ENCODE measurements at regions not wholly inside any gene's neighbourhood (a gene's known extent, or its start where the extent isn't known, plus 50 kb on each side); places are given as distances from the start of the nearest gene placed in this dataset.
"Not testable (repeated sequence)": the region's sequence is repeated elsewhere in the genome, so short reads cannot be mapped to it uniquely, and the experiment has no call there.

- H3K4me1 Mint-ChIP-seq (ENCODE audit: low read depth) = no peaks in the 10 kb centered on the region
- no peak overlapping the region for H3K4me3 Mint-ChIP-seq
- no peak for DNase-seq
- no peak for ATAC-seq (replicated peaks in 1 of 2)
- no peak overlapping the region for H3K27ac Mint-ChIP-seq
- no peaks in the 10 kb centered on the region for H3K36me3 Mint-ChIP-seq (ENCODE audit: insufficient read depth in 2 of 2)
- H3K9me3 Mint-ChIP-seq = no peaks in the 10 kb centered on the region
- peaks cover 58% of the 10 kb centered on the region for H3K27me3 Mint-ChIP-seq (ENCODE audit: low read depth)
Observed at GRCh38 chrX:115378471-115378870, 89.0 kb downstream of the LUZP4 start.

DNA sequence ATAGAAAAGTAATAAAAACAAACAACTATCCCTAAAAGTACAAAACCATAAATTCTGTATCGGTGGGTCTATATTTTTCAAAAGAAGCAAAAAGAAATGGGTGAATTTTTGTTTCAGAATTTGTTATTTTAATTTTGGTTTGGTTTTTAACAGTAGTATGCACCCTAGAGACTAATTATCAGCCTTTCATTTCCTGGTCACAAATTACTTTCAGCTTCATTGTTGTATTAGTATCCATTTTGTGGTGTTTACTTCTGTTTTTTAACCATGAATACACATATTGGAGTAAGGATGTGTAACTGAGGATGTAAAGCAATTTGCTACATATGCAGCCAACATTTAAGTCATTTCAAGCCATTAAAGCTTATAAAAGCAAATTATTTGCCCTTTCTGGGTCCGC, 97.8 kb downstream of the LUZP4 start:
- ATAC-seq (replicated peaks in 1 of 2) (no peak), DNase-seq (no peak)
- Mint-ChIP-seq H3K36me3 (ENCODE audit: insufficient read depth in 2 of 2) (no peaks in the 10 kb centered on the region), H3K4me1 (ENCODE audit: low read depth) (no peaks in the 10 kb centered on the region), H3K27ac (no peak overlapping the region), H3K27me3 (ENCODE audit: low read depth) (peaks cover 29% of the 10 kb centered on the region), H3K4me3 (no peak overlapping the region), H3K9me3 (peaks cover 0 to 1% of the 10 kb centered on the region in 2 donors)

DNA sequence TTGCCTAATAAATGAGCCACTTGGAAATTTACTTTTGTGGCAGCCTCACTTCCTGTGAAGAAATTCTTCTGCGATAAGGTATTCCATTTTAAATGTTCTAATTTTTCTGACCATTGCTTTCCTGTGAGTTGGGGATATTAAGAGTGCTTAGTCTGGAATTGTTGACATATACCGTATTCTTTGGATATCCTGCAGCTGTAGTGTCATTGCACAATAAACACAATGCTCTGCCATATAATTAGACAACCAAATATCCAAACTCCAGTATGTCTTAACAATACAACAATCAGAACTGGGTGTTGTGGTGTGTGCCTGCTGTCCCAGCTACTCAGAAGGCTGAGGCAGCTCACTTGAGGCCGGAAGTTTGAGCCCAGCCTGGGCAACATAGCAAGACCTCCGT, 99.4 kb downstream of the LUZP4 start:
- H3K4me3 Mint-ChIP-seq = no peak overlapping the region
- H3K36me3 Mint-ChIP-seq (ENCODE audit: insufficient read depth in 2 of 2) = no peaks in the 10 kb centered on the region
- H3K27me3 Mint-ChIP-seq (ENCODE audit: low read depth) = peaks cover 22% of the 10 kb centered on the region
- no peak for DNase-seq
- peaks cover 0 to 1% of the 10 kb centered on the region in 2 donors for H3K9me3 Mint-ChIP-seq
- no peaks in the 10 kb centered on the region for H3K4me1 Mint-ChIP-seq (ENCODE audit: low read depth)
- no peak for ATAC-seq (replicated peaks in 1 of 2)
- no peak overlapping the region for H3K27ac Mint-ChIP-seq

- Mint-ChIP-seq H3K4me1 (ENCODE audit: low read depth) (no peaks in the 10 kb centered on the region), H3K36me3 (ENCODE audit: insufficient read depth in 2 of 2) (no peaks in the 10 kb centered on the region), H3K27me3 (ENCODE audit: low read depth) (peaks cover 17% of the 10 kb centered on the region), H3K4me3 (no peak overlapping the region), H3K27ac (no peak overlapping the region), H3K9me3 (peaks cover 0 to 1% of the 10 kb centered on the region in 2 donors)
- no peak for ATAC-seq (replicated peaks in 1 of 2)
- DNase-seq = no peak
Observed at GRCh38 chrX:115390078-115390477, 100.6 kb downstream of the LUZP4 start.

- no peak for DNase-seq
- H3K36me3 Mint-ChIP-seq (ENCODE audit: insufficient read depth in 2 of 2) = no peaks in the 10 kb centered on the region
- H3K27ac Mint-ChIP-seq = no peak overlapping the region
- H3K4me3 Mint-ChIP-seq = no peak overlapping the region
- no peak for ATAC-seq (replicated peaks in 1 of 2)
- H3K9me3 Mint-ChIP-seq = no peaks in the 10 kb centered on the region
- no peaks in the 10 kb centered on the region for H3K4me1 Mint-ChIP-seq (ENCODE audit: low read depth)
- peaks cover 12% of the 10 kb centered on the region for H3K27me3 Mint-ChIP-seq (ENCODE audit: low read depth)
Observed at GRCh38 chrX:115392031-115392430, 102.5 kb downstream of the LUZP4 start.

- Mint-ChIP-seq H3K9me3 (no peaks in the 10 kb centered on the region), H3K27ac (no peak overlapping the region), H3K4me1 (ENCODE audit: low read depth) (no peaks in the 10 kb centered on the region), H3K4me3 (no peak overlapping the region), H3K27me3 (ENCODE audit: low read depth) (peaks cover 17% of the 10 kb centered on the region), H3K36me3 (ENCODE audit: insufficient read depth in 2 of 2) (no peaks in the 10 kb centered on the region)
- no peak for DNase-seq
- no peak for ATAC-seq (replicated peaks in 1 of 2)
Observed at GRCh38 chrX:115392871-115393270, 103.4 kb downstream of the LUZP4 start.

- Mint-ChIP-seq H3K9me3 (no peaks in the 10 kb centered on the region), H3K36me3 (ENCODE audit: insufficient read depth in 2 of 2) (no peaks in the 10 kb centered on the region), H3K4me3 (no peak overlapping the region), H3K4me1 (ENCODE audit: low read depth) (no peaks in the 10 kb centered on the region), H3K27ac (no peak overlapping the region), H3K27me3 (ENCODE audit: low read depth) (peaks cover 15% of the 10 kb centered on the region)
- no peak for DNase-seq
- no peak for ATAC-seq (replicated peaks in 1 of 2)
Observed at GRCh38 chrX:115393271-115393670, 103.8 kb downstream of the LUZP4 start.

- not testable (repeated sequence) for DNase-seq; H3K9me3 Mint-ChIP-seq; H3K4me3 Mint-ChIP-seq; H3K27ac Mint-ChIP-seq; H3K36me3 Mint-ChIP-seq (ENCODE audit: insufficient read depth in 2 of 2); H3K4me1 Mint-ChIP-seq (ENCODE audit: low read depth); ATAC-seq (replicated peaks in 1 of 2)
- H3K27me3 Mint-ChIP-seq (ENCODE audit: low read depth) = peaks cover 17% of the 10 kb centered on the region
Observed at GRCh38 chrX:115394806-115395205, 105.3 kb downstream of the LUZP4 start.

DNA sequence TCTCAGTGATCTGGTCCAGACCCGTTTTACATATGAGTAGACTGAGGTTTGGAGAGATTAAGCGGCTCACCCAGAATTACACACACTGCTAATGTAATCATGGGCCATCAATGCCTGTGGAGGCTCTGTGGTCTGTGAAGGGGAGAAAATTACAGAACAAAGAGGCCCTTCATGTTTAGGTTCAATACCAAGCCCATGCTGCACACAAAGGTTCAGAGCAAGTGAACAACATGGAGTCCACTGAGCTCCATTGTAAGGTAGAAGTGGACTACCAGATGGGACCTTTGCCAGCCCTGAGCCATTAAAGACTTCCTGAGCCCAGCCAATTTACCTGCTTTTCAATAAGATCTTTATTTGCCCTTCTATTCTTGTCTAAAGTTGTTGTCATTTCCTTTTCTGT, 109.8 kb downstream of the LUZP4 start:
- DNase-seq (no peak), ATAC-seq (replicated peaks in 1 of 2) (no peak)
- no peaks in the 10 kb centered on the region for H3K9me3 Mint-ChIP-seq
- H3K36me3 Mint-ChIP-seq (ENCODE audit: insufficient read depth in 2 of 2) = no peaks in the 10 kb centered on the region
- no peak overlapping the region for H3K27ac Mint-ChIP-seq
- H3K27me3 Mint-ChIP-seq (ENCODE audit: low read depth) = peaks cover 23% of the 10 kb centered on the region
- H3K4me1 Mint-ChIP-seq (ENCODE audit: low read depth) = no peaks in the 10 kb centered on the region
- no peak overlapping the region for H3K4me3 Mint-ChIP-seq

GRCh38 chrX:115400960-115401359, 111.4 kb downstream of the LUZP4 start:
- H3K27me3 Mint-ChIP-seq (ENCODE audit: low read depth) = peaks cover 23% of the 10 kb centered on the region
- no peak overlapping the region for H3K4me3 Mint-ChIP-seq
- H3K27ac Mint-ChIP-seq = no peak overlapping the region
- H3K36me3 Mint-ChIP-seq (ENCODE audit: insufficient read depth in 2 of 2) = no peaks in the 10 kb centered on the region
- H3K4me1 Mint-ChIP-seq (ENCODE audit: low read depth) = no peaks in the 10 kb centered on the region
- no peak for DNase-seq
- no peak for ATAC-seq (replicated peaks in 1 of 2)
- H3K9me3 Mint-ChIP-seq = no peaks in the 10 kb centered on the region

DNA sequence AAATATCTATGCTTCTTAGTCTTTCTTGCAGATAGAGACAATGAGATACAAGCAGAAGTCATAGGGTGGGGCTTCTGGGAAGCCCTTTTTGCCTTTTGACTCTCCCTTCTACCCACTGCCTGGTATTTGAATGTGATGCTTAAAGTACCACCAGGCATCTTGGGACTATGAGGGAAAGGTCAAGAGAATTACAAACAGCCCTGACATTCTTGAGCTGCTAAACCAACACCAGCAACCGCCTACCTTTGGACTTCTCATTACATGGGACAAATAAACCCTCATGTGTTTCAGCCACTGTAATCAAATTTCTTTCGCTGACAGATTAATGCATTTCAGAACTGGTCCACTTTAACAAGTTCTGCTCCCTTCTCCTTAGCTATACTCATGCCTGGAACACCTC, 112.8 kb downstream of the LUZP4 start:
- ATAC-seq (replicated peaks in 1 of 2) (no peak), DNase-seq (no peak)
- no peak overlapping the region for H3K27ac Mint-ChIP-seq
- H3K27me3 Mint-ChIP-seq (ENCODE audit: low read depth) = peaks cover 16% of the 10 kb centered on the region
- H3K4me1 Mint-ChIP-seq (ENCODE audit: low read depth) = no peaks in the 10 kb centered on the region
- no peaks in the 10 kb centered on the region for H3K36me3 Mint-ChIP-seq (ENCODE audit: insufficient read depth in 2 of 2)
- H3K9me3 Mint-ChIP-seq = no peaks in the 10 kb centered on the region
- H3K4me3 Mint-ChIP-seq = no peak overlapping the region

DNA sequence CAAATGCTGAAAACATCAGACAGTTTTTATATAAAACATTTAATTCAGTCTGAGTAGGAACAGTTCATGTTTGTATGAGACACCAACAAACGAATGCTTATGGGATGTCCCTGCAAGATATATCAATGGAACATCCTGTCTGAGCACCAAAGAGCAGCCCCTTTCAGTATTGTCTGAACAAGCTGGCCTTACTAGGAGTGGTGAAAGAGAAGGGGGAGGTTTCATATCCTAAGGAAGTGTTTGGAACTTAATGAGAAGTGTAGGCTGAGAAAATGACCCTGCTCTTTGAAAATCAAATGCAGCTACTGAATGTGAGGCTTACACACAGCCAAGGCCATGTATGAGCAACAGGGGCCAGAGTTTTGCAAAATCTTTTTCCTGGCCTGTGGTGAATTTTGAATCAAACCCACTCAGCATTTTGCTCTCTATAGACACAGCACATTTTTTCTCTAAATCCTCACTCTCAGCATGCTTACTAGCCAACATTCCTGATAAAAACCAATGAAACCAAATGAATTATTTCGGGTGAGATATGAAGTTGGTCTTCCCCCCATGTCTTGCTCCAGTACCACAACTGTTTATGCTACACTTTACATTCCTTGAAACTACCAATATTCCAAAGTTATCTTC, 119.4 kb downstream of the LUZP4 start:
- Mint-ChIP-seq H3K27ac (no peak overlapping the region), H3K27me3 (ENCODE audit: low read depth) (peaks cover 11% of the 10 kb centered on the region), H3K4me3 (no peak overlapping the region), H3K36me3 (ENCODE audit: insufficient read depth in 2 of 2) (no peaks in the 10 kb centered on the region), H3K4me1 (ENCODE audit: low read depth) (no peaks in the 10 kb centered on the region), H3K9me3 (no peaks in the 10 kb centered on the region)
- no peak for ATAC-seq (replicated peaks in 1 of 2)
- DNase-seq = no peak

DNA sequence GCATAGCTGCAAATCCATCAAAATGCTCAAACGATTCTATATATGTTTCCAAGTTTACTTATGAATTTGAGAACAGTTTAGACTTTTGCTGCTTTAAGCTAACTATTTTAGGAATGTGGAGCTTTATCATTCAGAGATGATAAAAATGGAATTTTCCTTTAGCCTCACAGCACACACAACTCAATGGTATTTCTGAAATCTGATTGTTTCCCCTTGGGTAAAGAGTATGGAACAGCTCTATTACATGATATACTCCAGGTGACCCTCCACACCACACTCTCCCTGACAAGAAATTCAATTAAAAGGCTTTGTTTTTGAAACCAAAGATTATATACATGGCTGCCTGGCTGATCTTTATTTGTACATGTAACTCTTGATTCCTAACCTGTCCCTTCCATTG, 120.0 kb downstream of the LUZP4 start:
- no peaks in the 10 kb centered on the region for H3K36me3 Mint-ChIP-seq (ENCODE audit: insufficient read depth in 2 of 2)
- H3K4me1 Mint-ChIP-seq (ENCODE audit: low read depth) = no peaks in the 10 kb centered on the region
- ATAC-seq (replicated peaks in 1 of 2) (no peak), DNase-seq (no peak)
- H3K27ac Mint-ChIP-seq = no peak overlapping the region
- no peaks in the 10 kb centered on the region for H3K9me3 Mint-ChIP-seq
- no peak overlapping the region for H3K4me3 Mint-ChIP-seq
- H3K27me3 Mint-ChIP-seq (ENCODE audit: low read depth) = peaks cover 11% of the 10 kb centered on the region

DNA sequence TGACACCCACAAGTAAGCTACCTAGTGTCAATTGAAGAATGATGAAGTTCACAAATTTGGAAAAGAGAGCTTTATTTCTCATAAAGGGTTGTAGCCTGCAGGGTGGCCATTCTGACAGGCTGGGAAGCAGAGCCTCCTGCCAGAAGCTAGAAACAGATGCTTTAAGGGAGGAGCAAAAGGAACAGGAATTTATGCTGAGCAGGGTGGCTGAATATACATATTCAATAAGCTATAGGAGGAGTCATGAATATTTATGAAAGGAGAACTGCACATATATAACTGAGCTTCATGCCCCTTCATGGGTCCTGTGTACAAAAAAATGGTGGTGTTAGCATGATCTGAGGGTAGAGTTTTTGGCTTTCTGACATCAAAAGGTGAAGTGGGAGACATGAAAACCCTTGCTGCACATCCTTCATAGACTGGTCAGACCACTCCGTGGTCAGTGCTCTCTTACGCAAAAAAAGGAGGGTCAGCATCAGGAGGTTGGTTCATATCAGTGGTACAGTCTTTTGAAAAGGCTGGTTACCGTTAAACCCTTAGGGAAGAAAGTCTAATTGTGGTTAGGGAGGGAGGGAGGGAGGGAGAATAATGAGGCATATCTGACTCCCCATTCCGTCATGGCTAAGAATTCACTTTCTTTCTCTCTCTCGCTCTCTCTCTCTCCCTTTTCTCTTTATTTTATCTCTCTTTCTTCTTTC, 121.4 kb downstream of the LUZP4 start:
- Mint-ChIP-seq H3K4me3 (no peak overlapping the region), H3K9me3 (no peaks in the 10 kb centered on the region), H3K27me3 (ENCODE audit: low read depth) (peaks cover 15% of the 10 kb centered on the region), H3K27ac (no peak overlapping the region), H3K4me1 (ENCODE audit: low read depth) (no peaks in the 10 kb centered on the region), H3K36me3 (ENCODE audit: insufficient read depth in 2 of 2) (no peaks in the 10 kb centered on the region)
- ATAC-seq (replicated peaks in 1 of 2) (no peak), DNase-seq (no peak)
